ENCODE measurements at regions not wholly inside any gene's neighbourhood (a gene's known extent, or its start where the extent isn't known, plus 50 kb on each side); places are given as distances from the start of the nearest gene placed in this dataset.

GRCh38 chr2:64258566-64258965 is 114.3 kb upstream of the PELI1 start:
- TF ChIP-seq EZH2phosphoT487 (IDR thresholded peaks at IDR 0.05; ENCODE audit: low read length) (no peak), CTCF (IDR thresholded peaks at IDR 0.05; ENCODE audit: low read length) (no peak), EZH2 (optimal IDR thresholded peaks at IDR 0.05; ENCODE audit: low read depth, low read length) (no peak)
- no peaks in the 10 kb centered on the region for H3K27me3 ChIP-seq (replicated peaks; ENCODE audit: insufficient read depth, low read length)
- H2AFZ ChIP-seq (ENCODE audit: low read length): no peak overlapping the region
- H3K4me2 ChIP-seq (ENCODE audit: low read depth, low read length): no peak overlapping the region
- no peaks in the 10 kb centered on the region for H3K9me2 ChIP-seq (replicated peaks; ENCODE audit: insufficient read depth, low read length)
- peaks cover 39% of the 10 kb centered on the region for H3K4me1 ChIP-seq (ENCODE audit: low read length)
- H3K9me3 ChIP-seq (replicated peaks; ENCODE audit: insufficient read depth, low read length): no peaks in the 10 kb centered on the region
- no peaks in the 10 kb centered on the region for H4K20me1 ChIP-seq (ENCODE audit: insufficient read depth, low read length)
- peaks cover 18% of the 10 kb centered on the region for H3F3A ChIP-seq (ENCODE audit: insufficient read depth, low read length)
- H3K36me3 ChIP-seq (replicated peaks; ENCODE audit: insufficient read depth, low read length): no peaks in the 10 kb centered on the region
- no peak overlapping the region for H3K9ac ChIP-seq (ENCODE audit: low read length)
- no peak overlapping the region for H3K27ac ChIP-seq (ENCODE audit: low read length)
- H3K79me2 ChIP-seq (ENCODE audit: low read length): no peaks in the 10 kb centered on the region
- no peak overlapping the region for H3K4me3 ChIP-seq (ENCODE audit: low read length)
- DNase-seq: no peak

GRCh38 chr2:64259312-64259711 is 115.1 kb upstream of the PELI1 start:
- no peak for DNase-seq

GRCh38 chr2:64260093-64260803 is 116.0 kb upstream of the PELI1 start:
- Histone ChIP-seq H3K9me2 (replicated peaks; ENCODE audit: insufficient read depth, low read length) (no peaks in the 10 kb centered on the region), H3F3A (ENCODE audit: insufficient read depth, low read length) (peaks cover 18% of the 10 kb centered on the region), H2AFZ (ENCODE audit: low read length) (peak overlapping the region; percentile 56), H4K20me1 (ENCODE audit: insufficient read depth, low read length) (no peaks in the 10 kb centered on the region), H3K4me3 (ENCODE audit: low read length) (peak overlapping the region; percentile 32), H3K36me3 (replicated peaks; ENCODE audit: insufficient read depth, low read length) (no peaks in the 10 kb centered on the region), H3K4me2 (ENCODE audit: low read depth, low read length) (peak overlapping the region; percentile 80), H3K4me1 (ENCODE audit: low read length) (peaks cover 44% of the 10 kb centered on the region), H3K9me3 (replicated peaks; ENCODE audit: insufficient read depth, low read length) (no peaks in the 10 kb centered on the region), H3K9ac (ENCODE audit: low read length) (peak overlapping the region; percentile 55), H3K27ac (ENCODE audit: low read length) (peak overlapping the region; percentile 94), H3K79me2 (ENCODE audit: low read length) (no peaks in the 10 kb centered on the region), H3K27me3 (replicated peaks; ENCODE audit: insufficient read depth, low read length) (no peaks in the 10 kb centered on the region)
- TF ChIP-seq EZH2phosphoT487 (IDR thresholded peaks at IDR 0.05; ENCODE audit: low read length) (no peak), CTCF (IDR thresholded peaks at IDR 0.05; ENCODE audit: low read length) (no peak), EZH2 (optimal IDR thresholded peaks at IDR 0.05; ENCODE audit: low read depth, low read length) (no peak)
- DNase-seq: no peak

More at GRCh38 chr2:64259312-64259711, 115.1 kb upstream of the PELI1 start:
- Histone ChIP-seq H3K4me1 (ENCODE audit: low read length) (peaks cover 44% of the 10 kb centered on the region), H3K27me3 (replicated peaks; ENCODE audit: insufficient read depth, low read length) (no peaks in the 10 kb centered on the region), H3K79me2 (ENCODE audit: low read length) (no peaks in the 10 kb centered on the region), H3K9me3 (replicated peaks; ENCODE audit: insufficient read depth, low read length) (no peaks in the 10 kb centered on the region), H3K9ac (ENCODE audit: low read length) (no peak overlapping the region), H3K4me2 (ENCODE audit: low read depth, low read length) (no peak overlapping the region), H3K4me3 (ENCODE audit: low read length) (no peak overlapping the region), H3K9me2 (replicated peaks; ENCODE audit: insufficient read depth, low read length) (no peaks in the 10 kb centered on the region), H3K36me3 (replicated peaks; ENCODE audit: insufficient read depth, low read length) (no peaks in the 10 kb centered on the region), H4K20me1 (ENCODE audit: insufficient read depth, low read length) (no peaks in the 10 kb centered on the region), H3K27ac (ENCODE audit: low read length) (no peak overlapping the region), H3F3A (ENCODE audit: insufficient read depth, low read length) (peaks cover 18% of the 10 kb centered on the region), H2AFZ (ENCODE audit: low read length) (no peak overlapping the region)
- TF ChIP-seq CTCF (IDR thresholded peaks at IDR 0.05; ENCODE audit: low read length) (no peak), EZH2 (optimal IDR thresholded peaks at IDR 0.05; ENCODE audit: low read depth, low read length) (no peak), EZH2phosphoT487 (IDR thresholded peaks at IDR 0.05; ENCODE audit: low read length) (no peak)
